NCI-H146 treated with DMSO at 0.1 percent for 48 hours (cell line): ENCODE measurements at regions not wholly inside any gene's neighbourhood (a gene's known extent, or its start where the extent isn't known, plus 50 kb on each side); places are given as distances from the start of the nearest gene placed in this dataset.
"Not testable (repeated sequence)": the region's sequence is repeated elsewhere in the genome, so short reads cannot be mapped to it uniquely, and the experiment has no call there.

Experiments used
- DNase-seq: peaks from one replicate; lab custom pipeline; 2025; ENCODE audit not compliant: unreplicated experiment; lab: John Stamatoyannopoulos, UW

DNA sequence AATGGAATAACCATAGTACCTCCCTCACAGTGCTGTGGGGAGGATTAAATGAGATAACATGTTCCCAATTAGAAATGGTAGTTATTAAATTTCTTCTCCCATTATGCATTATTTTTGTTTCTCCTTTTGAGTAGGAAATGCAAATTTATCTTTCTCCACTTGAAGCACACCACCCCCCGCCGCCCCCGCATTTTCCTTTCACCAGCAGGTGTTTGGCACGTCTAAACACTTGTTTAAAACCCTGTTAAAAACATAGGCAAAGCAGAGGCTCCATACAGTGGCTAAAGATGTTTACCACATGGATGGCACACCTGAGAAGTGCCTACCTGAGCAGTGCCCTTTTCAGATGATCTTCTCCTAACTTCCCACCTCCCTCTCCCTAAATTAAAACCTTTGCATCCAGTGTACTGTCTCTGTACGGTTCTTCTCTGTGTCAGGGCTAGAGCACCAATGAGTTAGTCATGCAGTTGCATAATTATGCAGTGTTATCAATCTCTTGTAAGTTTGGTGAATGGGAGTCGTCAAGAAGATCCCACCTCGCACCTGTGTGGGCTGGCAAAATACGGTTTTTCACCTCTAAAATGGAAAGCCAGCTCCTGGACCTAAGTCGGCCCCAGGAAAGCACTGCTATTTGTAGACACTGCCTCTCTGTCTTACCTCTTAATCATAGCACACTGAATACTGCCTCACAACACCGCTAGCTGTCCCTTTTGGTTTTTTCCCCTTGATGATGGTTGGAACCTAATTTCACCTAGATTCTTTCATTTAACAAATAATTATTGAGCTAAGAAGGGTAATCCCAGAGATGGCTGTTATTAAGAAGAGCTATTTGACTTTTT lies 122.0 kb downstream of the CT47B1 start:
- DNase-seq, result no peak

DNA sequence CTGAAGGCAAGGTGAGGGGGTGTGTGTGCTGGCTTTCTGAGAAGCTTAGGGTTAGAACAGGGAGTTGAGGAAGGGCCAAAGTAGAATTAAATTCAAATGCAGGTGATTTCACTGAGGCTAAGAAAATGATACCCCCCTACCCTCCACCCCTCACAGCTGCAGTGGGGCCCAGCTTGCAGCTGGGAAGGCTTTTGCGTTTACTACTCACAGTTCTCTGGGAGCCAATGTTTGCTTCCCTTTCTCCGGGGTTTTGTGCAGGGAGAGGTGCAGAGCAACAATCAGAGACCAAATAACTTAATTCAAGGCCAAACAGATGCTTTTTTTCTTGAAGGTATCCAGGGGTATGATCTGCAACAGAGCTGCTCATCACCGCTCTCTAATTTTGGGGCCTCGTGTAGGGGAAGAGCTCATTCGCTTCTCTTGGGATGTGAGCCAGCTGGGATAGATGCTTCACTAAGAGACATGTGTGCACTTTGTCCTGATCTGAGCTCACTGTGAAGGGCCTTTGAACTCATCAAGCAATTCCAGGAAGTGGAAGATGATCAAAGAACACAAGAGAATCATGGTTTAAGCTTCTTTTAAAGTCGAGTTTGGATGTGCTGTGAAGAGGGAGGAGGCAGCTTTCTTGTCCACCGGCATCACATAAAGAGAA lies 122.7 kb upstream of the C1GALT1C1 start:
- no peak for DNase-seq

DNA sequence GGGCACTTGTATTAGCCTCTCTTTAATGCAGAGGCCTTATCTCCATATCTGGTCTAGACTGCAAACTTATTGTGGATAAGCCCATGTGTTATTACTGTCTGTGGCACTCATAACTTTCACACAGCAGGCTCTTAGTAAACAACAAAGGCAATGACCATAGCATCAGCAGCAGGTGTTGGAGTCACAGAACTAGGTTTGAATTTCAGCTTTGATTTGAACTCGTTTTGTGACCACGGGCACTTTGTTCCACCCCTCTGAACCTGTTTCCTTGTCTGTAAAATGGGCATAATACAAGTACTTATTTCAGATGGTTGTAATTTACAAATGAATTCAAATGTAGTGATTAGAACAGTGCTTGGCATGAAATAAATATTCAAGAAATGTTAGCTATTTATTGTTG lies 121.8 kb upstream of the C1GALT1C1 start:
- DNase-seq, result peak; percentile 3

DNA sequence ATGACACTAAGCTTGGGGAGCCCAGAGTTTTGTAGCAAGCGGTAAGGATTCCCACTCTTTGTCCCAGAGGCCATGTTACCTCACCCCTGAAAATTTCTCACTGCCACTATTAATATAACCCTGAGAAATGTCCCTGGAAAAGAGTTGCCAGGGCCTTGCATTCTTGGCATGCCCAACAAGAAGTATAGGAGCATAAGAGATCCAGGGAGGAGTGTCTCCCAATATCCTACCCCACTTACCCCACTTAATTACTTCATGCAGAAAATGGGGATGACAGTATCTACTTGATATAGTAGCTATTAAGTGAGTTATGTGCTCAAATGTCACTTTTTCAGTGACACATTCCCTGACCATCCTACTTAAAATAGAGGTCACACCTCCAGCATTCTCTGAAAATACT lies 120.5 kb upstream of the C1GALT1C1 start:
- DNase-seq, result no peak

DNA sequence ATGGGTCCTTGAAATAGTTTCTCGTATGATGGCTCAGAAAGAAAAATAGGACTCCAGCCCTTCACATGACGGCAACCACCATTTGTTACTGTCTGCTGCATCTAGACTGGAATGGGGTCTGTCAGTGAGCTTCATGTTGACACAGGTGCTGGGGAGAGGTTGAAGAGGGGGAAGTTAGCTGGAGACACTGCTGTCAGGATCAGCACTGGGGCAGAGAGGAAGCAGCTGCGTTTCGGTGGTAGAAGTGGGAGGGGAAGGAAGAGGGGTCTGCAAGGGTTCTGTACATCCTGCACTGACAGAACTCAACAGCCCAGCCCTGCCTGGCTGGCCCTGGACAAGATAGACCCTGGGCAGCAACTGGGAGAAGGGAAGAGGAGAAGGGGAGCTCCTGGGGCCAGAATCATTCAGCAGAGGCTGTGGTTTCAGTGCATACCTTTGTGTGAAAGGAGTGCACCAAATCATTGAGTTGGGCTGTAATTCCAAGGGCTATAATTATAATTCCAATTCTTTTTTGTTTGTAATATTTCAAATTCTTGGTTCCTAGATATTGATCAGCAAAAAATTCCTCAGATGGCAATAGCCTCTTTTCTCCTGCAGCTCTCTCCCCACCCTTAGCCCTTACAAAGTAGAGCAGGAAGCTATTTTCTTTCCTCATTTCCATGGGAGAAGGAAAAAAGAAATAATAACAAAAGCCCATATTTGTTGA lies 119.4 kb upstream of the C1GALT1C1 start:
- peak; percentile 53 for DNase-seq

DNA sequence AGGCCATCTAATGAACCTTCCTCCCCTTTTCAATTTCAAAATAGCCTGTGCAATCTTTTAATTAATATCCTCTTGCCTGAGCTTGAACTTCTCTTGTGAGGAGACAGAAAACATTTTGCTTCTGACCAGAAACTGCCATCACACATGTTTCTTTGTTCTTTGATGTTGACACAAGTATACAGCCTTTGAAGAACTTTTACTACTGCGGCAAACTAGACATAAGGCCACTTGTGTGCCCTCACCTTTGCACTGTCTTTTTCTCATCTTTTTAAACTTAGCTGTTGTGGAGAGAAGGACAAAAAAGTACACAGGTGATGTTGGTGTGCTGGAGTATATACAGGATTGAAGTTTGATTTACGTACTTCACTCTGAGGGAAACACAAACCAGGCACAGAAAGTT lies 116.3 kb upstream of the C1GALT1C1 start:
- no peak for DNase-seq

DNA sequence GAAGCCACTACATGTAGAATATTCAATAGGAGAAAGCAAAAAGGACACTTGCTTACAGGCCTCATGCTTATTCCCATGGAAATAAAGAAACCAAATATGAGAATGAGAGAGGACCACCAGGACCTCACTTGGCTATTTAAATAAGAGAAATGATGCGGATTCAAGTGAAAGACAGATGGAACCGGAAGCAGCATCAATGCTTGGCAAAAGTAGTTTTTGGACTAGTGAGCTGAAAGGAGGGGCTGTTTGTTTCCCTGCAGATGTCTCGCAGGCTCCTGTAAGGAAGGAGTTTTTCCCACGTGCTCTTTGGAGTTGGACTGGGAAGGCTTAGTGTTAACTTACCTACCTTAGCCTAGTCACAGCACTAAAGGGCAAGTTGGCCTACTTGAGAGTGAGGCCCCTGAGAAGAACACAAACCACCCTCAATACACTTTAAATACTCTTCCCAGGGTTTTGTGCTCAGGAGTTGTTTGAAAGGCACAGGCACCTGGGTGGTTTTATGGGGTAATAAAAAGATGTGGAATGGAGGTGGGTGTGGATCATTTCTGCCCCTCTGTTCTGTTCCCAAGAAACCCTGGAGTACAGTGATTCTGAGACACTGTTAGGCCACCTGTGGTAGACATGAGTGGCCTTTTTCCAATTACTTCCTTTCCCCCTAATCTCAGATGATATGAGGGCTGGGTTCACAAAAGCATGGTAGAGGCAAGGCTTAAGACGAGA lies 113.3 kb upstream of the C1GALT1C1 start:
- no peak for DNase-seq

DNA sequence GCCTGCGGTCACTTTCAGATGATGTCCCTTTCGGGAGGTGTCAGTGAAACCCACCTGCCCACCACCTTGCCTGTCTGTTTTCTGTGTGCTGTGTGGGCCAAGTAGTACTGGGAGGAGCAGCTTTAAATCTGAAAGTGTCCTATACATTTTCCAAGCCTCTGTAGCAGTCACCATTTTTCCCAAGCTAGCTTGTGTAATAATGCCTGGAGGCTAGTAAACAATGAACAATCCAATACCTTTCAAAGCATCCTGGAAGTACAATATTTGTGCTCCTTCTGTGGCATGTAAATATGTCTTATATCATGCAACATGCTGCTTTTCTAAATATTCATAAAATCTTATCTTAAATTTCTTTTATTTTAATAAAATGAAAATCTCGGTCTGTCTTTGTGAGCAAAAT lies 111.6 kb upstream of the C1GALT1C1 start:
- DNase-seq, result peak; percentile 28

DNA sequence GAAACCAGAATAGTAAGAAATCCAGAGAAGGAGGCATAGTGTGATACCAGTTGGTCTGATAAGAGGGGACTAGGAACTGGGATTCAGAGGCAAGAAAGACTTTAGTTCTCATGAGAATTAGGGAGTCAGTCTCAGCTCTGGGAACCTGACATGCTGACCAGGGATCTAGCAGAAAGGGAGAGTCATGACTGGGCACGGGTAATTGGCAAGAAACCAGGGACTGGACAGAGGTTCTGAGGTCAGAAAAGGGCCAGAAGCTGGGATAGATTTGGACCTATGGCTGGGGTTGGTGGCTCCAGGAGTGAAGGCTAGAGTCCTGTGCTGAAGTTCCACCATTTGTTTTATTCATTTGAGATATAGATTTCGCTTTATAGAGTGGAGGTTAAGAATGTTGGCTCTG lies 110.2 kb upstream of the C1GALT1C1 start:
- no peak for DNase-seq

DNA sequence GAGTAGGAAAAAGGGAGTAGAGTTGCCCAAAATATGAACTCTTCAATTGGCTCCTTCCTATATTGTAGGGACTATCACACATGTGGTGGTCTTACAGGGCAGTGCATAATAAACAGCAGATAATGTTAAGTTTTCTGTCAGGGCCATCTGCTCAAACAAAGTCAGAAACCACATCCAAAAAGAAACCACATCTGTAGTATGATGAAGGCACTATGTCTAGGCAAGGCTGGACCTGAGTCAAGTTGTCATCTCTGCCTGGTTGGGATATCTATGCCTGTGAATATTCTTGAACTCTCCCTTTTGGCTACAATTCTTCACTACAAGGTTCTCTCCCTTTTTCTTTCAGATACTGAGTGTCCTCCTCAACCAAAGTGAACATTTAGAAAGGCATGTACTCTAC lies 109.4 kb upstream of the C1GALT1C1 start:
- no peak for DNase-seq

DNA sequence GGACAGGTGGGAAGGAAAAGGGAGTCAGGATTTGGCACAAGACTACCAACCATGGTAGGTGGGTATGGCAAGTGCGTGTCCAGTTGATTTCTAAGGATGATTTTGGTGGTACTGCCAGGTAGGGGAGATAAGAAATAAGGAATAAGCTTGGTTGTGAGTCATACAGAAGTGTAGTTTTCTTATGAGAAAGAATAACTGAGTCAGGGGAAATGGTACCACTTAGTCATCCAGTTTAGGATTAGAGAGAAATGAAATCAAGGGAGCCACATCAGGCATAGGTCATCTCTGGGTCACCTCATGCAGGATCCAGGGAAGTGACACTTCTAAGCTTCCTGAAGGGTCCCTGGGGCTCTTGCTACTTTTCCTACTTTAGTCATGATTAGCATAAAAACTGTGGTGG lies 107.1 kb upstream of the C1GALT1C1 start:
- DNase-seq, result no peak

DNA sequence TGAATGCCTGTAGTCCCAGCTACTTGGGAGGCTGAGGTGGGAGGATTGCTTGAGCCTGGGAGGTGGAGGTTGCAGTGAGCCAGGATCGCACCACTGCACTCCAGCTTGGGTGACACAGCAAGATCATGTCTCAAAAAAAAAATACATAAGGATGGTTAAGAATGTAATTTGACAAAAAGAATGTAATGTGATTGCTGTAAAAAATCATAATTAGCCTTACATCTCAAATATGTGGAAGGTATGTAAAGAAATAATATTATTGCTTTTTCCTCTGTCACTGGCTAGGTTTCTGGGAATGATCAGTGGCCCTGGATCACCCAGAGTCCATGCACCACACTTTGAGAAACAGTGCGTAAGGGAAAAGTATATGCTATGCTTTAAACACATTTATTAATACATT lies 106.1 kb upstream of the C1GALT1C1 start:
- no peak for DNase-seq

DNA sequence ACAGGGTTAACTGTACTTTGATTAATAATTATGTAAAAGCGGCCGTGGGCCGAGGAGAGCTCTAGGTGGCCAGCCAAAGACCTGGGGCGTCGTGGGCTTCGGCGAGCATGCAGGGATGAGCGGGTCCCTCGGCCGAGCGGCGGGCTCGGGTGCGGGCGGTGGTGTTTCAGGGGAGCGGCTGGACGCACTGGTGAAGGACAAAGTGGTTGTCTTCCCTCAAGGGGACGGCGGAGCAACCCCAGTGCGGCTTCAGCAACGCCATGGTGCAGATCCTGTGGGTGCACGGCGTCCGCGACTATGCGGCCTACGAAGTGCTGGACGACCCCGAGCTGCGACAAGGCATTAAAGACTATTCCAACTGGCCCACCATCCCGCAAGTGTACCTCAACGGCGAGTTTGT lies 103.0 kb upstream of the C1GALT1C1 start:
- no peak for DNase-seq

DNA sequence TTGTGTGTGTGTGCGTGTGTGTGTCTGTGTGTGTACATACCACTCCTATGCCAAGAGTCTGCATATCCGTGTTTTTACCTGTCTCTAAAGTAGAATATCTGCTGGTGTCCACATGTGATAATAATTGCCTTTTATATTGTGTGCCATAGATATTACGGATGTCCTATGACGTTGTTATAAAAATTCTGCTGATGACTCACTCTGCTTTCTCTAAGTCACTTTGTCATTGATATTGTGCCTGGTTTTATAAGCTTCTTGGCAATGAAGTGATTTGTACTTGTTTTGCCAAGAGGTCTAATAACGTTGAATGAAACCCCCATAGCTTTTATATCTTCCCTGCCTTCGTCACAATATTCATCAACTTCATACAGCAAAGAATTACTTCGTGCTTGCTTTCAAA lies 102.6 kb upstream of the C1GALT1C1 start:
- no peak for DNase-seq

DNA sequence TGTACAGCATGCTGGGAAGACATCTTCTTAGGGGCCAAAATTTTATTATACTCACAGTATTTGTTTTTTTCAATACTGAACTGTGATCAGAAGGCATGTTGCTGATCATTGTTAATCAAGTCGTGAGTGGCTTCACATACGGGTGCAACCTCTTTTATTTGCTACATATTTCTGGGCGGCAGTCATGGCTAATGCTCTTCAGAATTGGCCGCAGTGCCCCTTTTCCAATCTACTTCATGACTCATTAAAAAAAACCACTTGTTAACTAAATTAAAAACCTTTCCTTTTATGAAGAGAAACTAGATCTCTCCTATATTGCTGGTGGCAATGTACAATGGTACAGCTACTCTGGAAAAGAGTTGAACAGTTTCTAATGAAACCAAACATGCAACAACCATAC lies 101.5 kb upstream of the C1GALT1C1 start:
- no peak for DNase-seq

DNA sequence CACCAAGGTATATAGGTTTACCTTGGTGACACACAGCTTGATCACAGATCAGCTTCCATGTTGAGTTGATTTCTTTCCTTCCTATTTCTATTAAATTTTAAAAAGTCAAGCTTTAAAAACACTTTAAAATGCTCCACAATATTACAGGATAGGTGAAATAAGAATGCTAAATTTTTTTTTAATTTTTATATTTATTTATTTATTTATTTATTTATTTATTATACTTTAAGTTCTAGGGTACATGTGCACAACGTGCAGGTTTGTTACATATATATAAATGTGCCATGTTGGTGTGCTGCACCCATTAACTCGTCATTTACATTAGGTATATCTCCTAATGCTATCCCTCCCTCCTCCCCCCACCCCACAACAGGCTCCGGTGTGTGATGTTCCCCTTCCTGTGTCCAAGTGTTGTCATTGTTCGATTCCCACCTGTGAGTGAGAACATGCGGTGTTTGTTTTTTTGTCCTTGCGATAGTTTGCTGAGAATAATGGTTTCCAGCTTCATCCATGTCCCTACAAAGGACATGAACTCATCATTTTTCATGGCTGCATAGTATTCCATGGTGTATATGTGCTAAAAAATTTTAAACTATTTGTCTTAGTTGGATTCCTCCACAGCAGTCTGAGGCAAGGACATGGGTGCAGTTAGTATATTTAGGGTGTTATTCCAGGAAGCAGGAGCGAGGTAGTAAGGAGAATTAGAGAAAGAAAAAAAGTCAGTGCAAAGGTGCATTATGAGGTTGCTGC lies 99.8 kb upstream of the C1GALT1C1 start:
- not testable (repeated sequence) for DNase-seq

DNA sequence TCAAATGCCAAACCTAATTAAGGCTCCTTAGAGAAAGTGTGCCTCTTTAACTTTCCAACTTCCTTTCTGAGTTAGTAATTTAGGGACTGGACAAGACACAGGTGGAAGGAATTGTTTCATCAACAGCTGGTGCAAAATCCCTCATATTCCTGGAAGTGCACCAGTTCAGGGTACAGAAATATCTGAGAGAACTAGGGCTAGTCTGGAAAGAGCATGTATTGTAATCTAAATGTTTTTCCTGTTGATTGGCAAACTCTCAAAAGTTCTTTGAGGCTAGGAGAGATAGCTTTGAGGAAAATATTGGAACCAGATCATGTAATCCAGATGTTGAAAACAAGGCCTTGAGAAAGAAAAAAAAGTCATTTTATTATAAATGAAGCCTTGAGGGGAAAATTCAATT lies 98.1 kb upstream of the C1GALT1C1 start:
- DNase-seq, result no peak

DNA sequence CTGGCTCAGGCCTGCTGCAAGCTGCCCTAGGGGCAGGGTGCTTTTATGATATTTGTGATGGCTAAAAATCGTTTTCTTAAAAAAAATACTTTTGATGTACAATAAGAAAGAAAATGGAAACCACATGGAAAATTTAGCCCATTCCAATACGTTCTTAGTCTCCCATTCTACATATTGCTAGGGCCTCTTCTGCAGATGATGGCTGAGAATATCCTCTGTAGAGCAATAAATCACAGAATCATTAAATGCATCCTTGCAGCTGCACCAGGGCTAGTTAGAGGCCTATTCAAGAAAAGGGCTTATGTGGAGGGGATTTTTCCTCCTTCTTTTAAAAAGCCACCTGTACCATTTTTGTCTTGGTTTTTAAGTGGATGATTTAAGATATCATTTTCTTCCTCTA lies 97.6 kb upstream of the C1GALT1C1 start:
- no peak for DNase-seq

DNA sequence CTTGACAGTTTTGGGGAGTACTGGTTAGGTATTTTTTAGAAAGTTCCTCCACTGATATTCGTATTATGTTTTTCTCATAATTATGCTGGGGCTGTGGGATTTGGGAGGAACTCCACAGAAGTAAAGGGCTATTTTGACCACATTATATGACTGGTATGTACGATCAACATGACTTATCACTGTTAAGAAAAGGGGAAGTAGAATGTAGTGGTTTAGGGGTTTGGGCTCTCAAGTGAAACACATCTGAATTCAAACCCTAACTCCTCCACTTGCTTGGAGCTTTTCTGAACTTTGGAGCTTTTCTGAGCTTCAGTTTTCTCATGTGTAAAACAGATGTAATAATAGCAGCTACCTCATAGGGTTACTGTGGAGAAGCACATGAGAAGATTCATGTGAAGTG lies 96.4 kb upstream of the C1GALT1C1 start:
- no peak for DNase-seq

DNA sequence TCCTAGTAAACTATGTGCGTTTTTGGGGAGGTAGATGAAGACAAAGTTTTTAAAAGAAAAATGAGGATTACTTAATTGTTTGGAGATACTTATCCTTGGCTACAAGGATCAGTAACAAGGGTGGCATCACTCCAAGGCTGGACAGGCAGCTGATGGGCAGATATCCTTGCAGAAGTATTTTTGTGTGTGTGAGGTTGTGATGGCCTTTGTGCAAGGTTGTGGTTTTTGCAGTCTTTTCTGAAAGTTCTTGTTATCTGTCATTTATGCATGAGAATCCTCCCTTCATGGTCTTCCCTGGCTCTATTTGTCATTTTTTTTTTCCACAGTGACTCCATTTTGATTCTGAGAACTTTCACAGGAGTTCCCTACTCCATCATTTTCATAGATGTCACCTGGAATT lies 96.0 kb upstream of the C1GALT1C1 start:
- DNase-seq, result no peak

DNA sequence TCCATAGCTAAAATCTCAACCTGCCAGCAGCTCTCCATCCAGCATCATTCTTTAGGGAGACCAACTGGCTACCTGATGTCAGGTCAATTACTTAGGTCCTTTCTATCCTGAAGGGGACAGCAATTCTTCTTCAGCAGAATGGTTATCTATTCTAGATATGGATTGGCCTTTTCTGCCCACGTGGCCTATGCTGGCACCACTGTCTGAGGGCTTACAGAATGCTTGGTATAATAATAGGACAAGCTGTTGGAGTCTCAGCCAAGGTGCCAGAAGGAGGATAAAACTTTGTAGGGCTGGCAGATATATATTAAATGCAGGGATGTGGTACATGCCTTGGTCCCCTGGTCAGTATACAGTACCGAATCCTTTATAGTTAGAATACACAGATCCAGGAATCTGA lies 89.8 kb upstream of the C1GALT1C1 start:
- DNase-seq, result no peak
